H9 (cell line): ENCODE measurements at regions not wholly inside any gene's neighbourhood (a gene's known extent, or its start where the extent isn't known, plus 50 kb on each side); places are given as distances from the start of the nearest gene placed in this dataset.

Experiments used
- DNase-seq: peaks from one replicate; pipeline ENCODE4 v3.0.0-alpha.2; 2017
- H2AFZ ChIP-seq: one replicate; pipeline ENCODE4 v1.6.1; 2013; ENCODE audit warnings: mild to moderate bottlenecking, low read length, control low read depth, moderate library complexity
- H2AK5ac ChIP-seq: 2 replicates; pipeline ENCODE4 v1.6.1; 2013; ENCODE audit warnings: low read length, control low read depth, mixed read lengths; ENCODE audit not compliant: insufficient read length
- H2BK120ac ChIP-seq: one replicate; pipeline ENCODE4 v1.6.1; 2013; ENCODE audit warnings: low read depth, mild to moderate bottlenecking, low read length, control low read depth, inconsistent platforms; ENCODE audit not compliant: poor library complexity, severe bottlenecking
- H2BK12ac ChIP-seq: 2 replicates; pipeline ENCODE4 v1.6.1; 2013; ENCODE audit warnings: low read length, control low read depth, mixed read lengths, low read depth; ENCODE audit not compliant: insufficient read length
- H2BK15ac ChIP-seq: 2 replicates; pipeline ENCODE4 v1.6.1; 2013; ENCODE audit warnings: low read depth, low read length, control low read depth
- H2BK20ac ChIP-seq: one replicate; pipeline ENCODE4 v1.6.1; 2013; ENCODE audit warnings: low read depth, mild to moderate bottlenecking, low read length, control low read depth, inconsistent platforms; ENCODE audit not compliant: poor library complexity, severe bottlenecking
- H2BK5ac ChIP-seq: 2 replicates; pipeline ENCODE4 v1.6.1; 2013; ENCODE audit warnings: low read length, control low read depth, mixed read lengths; ENCODE audit not compliant: insufficient read length
- H3K14ac ChIP-seq: 2 replicates; pipeline ENCODE4 v1.6.1; 2013; ENCODE audit warnings: low read length, control low read depth; ENCODE audit not compliant: insufficient read depth
- H3K18ac ChIP-seq: 2 replicates; pipeline ENCODE4 v1.6.1; 2013; ENCODE audit warnings: low read depth, mild to moderate bottlenecking, mixed read lengths, low read length, control low read depth; ENCODE audit not compliant: insufficient read length
- H3K23ac ChIP-seq: 2 replicates; pipeline ENCODE4 v1.6.1; 2013; ENCODE audit warnings: low read length, control low read depth, mixed read lengths, low read depth; ENCODE audit not compliant: insufficient read length
- H3K23me2 ChIP-seq: 2 replicates; pipeline ENCODE4 v1.6.1; 2013; ENCODE audit warnings: low read depth, mild to moderate bottlenecking, mixed read lengths, low read length, control low read depth; ENCODE audit not compliant: insufficient read length, poor library complexity, severe bottlenecking
- H3K27ac ChIP-seq: 2 replicates; pipeline ENCODE4 v1.5.1; 2013; ENCODE audit warnings: low read length, control low read depth, mixed read lengths, low read depth; ENCODE audit not compliant: insufficient read length
- H3K27me3 ChIP-seq: 2 replicates; pipeline ENCODE4 v1.6.1; 2013; ENCODE audit warnings: low read length, control low read depth, inconsistent platforms; ENCODE audit not compliant: insufficient read depth
- H3K4ac ChIP-seq: 2 replicates; pipeline ENCODE4 v1.6.1; 2013; ENCODE audit warnings: low read depth, mild to moderate bottlenecking, control low read depth, inconsistent platforms, low read length, moderate library complexity
- H3K4me1 ChIP-seq: 2 replicates; pipeline ENCODE4 v1.6.1; 2013; ENCODE audit warnings: low read length, control low read depth, inconsistent platforms; ENCODE audit not compliant: insufficient read depth
- H3K4me2 ChIP-seq: 2 replicates; pipeline ENCODE4 v1.6.1; 2013; ENCODE audit warnings: low read length, control low read depth, mixed read lengths; ENCODE audit not compliant: insufficient read length, insufficient read depth
- H3K56ac ChIP-seq: 2 replicates; pipeline ENCODE4 v1.6.1; 2013; ENCODE audit warnings: low read depth, mild to moderate bottlenecking, mixed read lengths, low read length, control low read depth; ENCODE audit not compliant: insufficient read length
- H3K79me1 ChIP-seq: 2 replicates; pipeline ENCODE4 v1.6.1; 2013; ENCODE audit warnings: low read depth, mild to moderate bottlenecking, moderate library complexity, low read length, control low read depth, inconsistent platforms; ENCODE audit not compliant: insufficient read depth, poor library complexity, severe bottlenecking
- H3K79me2 ChIP-seq: 2 replicates; pipeline ENCODE4 v1.6.1; 2013; ENCODE audit warnings: low read length, control low read depth, inconsistent platforms; ENCODE audit not compliant: insufficient read depth
- H3K9ac ChIP-seq: 2 replicates; pipeline ENCODE4 v1.6.1; 2013; ENCODE audit warnings: low read length, control low read depth, mixed read lengths; ENCODE audit not compliant: insufficient read length; ENCODE audit errors: extremely low read depth
- H3K9me3 ChIP-seq: one replicate; pipeline ENCODE4 v1.6.1; 2013; ENCODE audit warnings: low read depth, low read length, inconsistent platforms; ENCODE audit not compliant: control insufficient read depth
- H3T11ph ChIP-seq: one replicate; pipeline ENCODE4 v1.6.1; 2013; ENCODE audit warnings: mild to moderate bottlenecking, low read length, control low read depth, inconsistent platforms
- H4K20me1 ChIP-seq: one replicate; pipeline ENCODE4 v1.6.1; 2013; ENCODE audit not compliant: control insufficient read depth, insufficient read length, insufficient read depth
- H4K5ac ChIP-seq: 2 replicates; pipeline ENCODE4 v1.6.1; 2013; ENCODE audit warnings: low read depth, mild to moderate bottlenecking, mixed read lengths, low read length, control low read depth; ENCODE audit not compliant: insufficient read length
- H4K8ac ChIP-seq: replicated peaks from 2 replicates; pipeline ENCODE4 v1.6.1; 2013; ENCODE audit warnings: low read length, control low read depth, mixed read lengths, low read depth; ENCODE audit not compliant: insufficient read length
- H4K91ac ChIP-seq: 2 replicates; pipeline ENCODE4 v1.6.1; 2013; ENCODE audit warnings: low read depth, mild to moderate bottlenecking, moderate library complexity, mixed read lengths, low read length, control low read depth; ENCODE audit not compliant: insufficient read length
- H3K27ac Mint-ChIP-seq, 3 experiments: 2 replicates in 2 of 3; 3 replicates in 1 of 3; pipeline ENCODE4 v1.8.0; 2020 to 2021; ENCODE audit warnings: mixed read lengths in 3 of 3, mild to moderate bottlenecking in 1 of 3, moderate library complexity in 1 of 3
- H3K27me3 Mint-ChIP-seq: 2 replicates; pipeline ENCODE4 v1.8.0; 2021; ENCODE audit warnings: low read depth, mild to moderate bottlenecking, moderate library complexity, mixed read lengths
- H3K36me3 Mint-ChIP-seq, 3 experiments: 2 replicates in 2 of 3; 3 replicates in 1 of 3; pipeline ENCODE4 v1.8.0; 2020 to 2021; ENCODE audit warnings: low read depth in 3 of 3, mixed read lengths in 3 of 3; ENCODE audit not compliant: insufficient read depth in 1 of 3
- H3K4me1 Mint-ChIP-seq, 2 experiments: 2 replicates each; pipeline ENCODE4 v1.8.0; 2020; ENCODE audit warnings: mixed read lengths in 2 of 2
- H3K4me3 Mint-ChIP-seq, 2 experiments: 2 replicates in 1 of 2; 3 replicates in 1 of 2; pipeline ENCODE4 v1.8.0; 2020 to 2021; ENCODE audit warnings: mild to moderate bottlenecking in 2 of 2, mixed read lengths in 2 of 2, moderate library complexity in 1 of 2
- H3K9me3 Mint-ChIP-seq, 2 experiments: 2 replicates in 1 of 2; 3 replicates in 1 of 2; pipeline ENCODE4 v1.8.0; 2020; ENCODE audit warnings: mild to moderate bottlenecking in 2 of 2, mixed read lengths in 2 of 2, moderate library complexity in 1 of 2
- CTCF ChIP-seq: fragments of 200-600 bp; sonication (generic); conservative IDR thresholded peaks from 3 replicates; pipeline ENCODE4 v1.8.0; 2021; ENCODE audit warnings: antibody characterized with exemption, mild to moderate bottlenecking
- WGBS: extraction: QIAGEN DNeasy Blood & Tissue Kit; methylation state at CpG from one replicate; pipeline ENCODE4 v1.1.7; 2013; ENCODE audit warnings: missing lambda C conversion rate, low lambda C conversion rate, mixed read lengths; ENCODE audit not compliant: insufficient read length; ENCODE audit errors: extremely low coverage; 5-methylcytosine and 5-hydroxymethylcytosine counted together

- Histone ChIP-seq H3K23me2 (no peaks in the 10 kb centered on the region), H3K18ac (no peak overlapping the region), H2BK5ac (no peak overlapping the region), H3K9me3 (no peaks in the 10 kb centered on the region), H3K27me3 (no peaks in the 10 kb centered on the region), H2BK120ac (no peak overlapping the region), H3T11ph (no peak overlapping the region), H2AFZ (no peak overlapping the region), H3K4me1 (no peaks in the 10 kb centered on the region), H3K9ac (no peak overlapping the region), H3K27ac (no peak overlapping the region), H3K23ac (no peak overlapping the region), H2BK20ac (no peak overlapping the region), H4K8ac (no peak overlapping the region), H2BK15ac (no peak overlapping the region), H2AK5ac (no peak overlapping the region), H3K14ac (no peak overlapping the region), H4K91ac (no peak overlapping the region), H2BK12ac (no peak overlapping the region), H3K4me2 (no peak overlapping the region), H3K79me1 (no peaks in the 10 kb centered on the region), H3K79me2 (no peaks in the 10 kb centered on the region), H4K20me1 (no peaks in the 10 kb centered on the region), H3K4ac (no peak overlapping the region), H4K5ac (no peak overlapping the region), H3K56ac (no peak overlapping the region)
- WGBS, result no CpG with 5 or more reads among the region's 4 CpGs
- no peak overlapping the region; a peak in 1 of 7 replicates for H3K27ac Mint-ChIP-seq
- no peaks in the 10 kb centered on the region for H3K27me3 Mint-ChIP-seq
- no peaks in the 10 kb centered on the region for H3K36me3 Mint-ChIP-seq
- H3K9me3 Mint-ChIP-seq, result 0 out of 5 replicates have a peak, but pooled peaks cover 0 to 1% of the 10 kb centered on the region in 2 experiments
- H3K4me1 Mint-ChIP-seq, result no peaks in the 10 kb centered on the region
- no peak for TF ChIP-seq CTCF
- no peak overlapping the region for H3K4me3 Mint-ChIP-seq
- DNase-seq, result no peak
These were observed 104.1 kb downstream of the SLC25A46 start for GRCh38 chr5:110842948-110843347.
